GM19023 (cell line): ENCODE measurements at regions not wholly inside any gene's neighbourhood (a gene's known extent, or its start where the extent isn't known, plus 50 kb on each side); places are given as distances from the start of the nearest gene placed in this dataset.
"Not testable (repeated sequence)": the region's sequence is repeated elsewhere in the genome, so short reads cannot be mapped to it uniquely, and the experiment has no call there.

ENCODE experiments used
- ATAC-seq: cut with Tn5 transposase; IDR thresholded peaks from one replicate; pipeline ENCODE4 v1.9.1; 2021; ENCODE audit warnings: mild to moderate bottlenecking, moderate library complexity; ENCODE audit not compliant: unreplicated experiment

GRCh38 chr20:56765172-56766073 lies 136.3 kb downstream of the TFAP2C start:
- ATAC-seq, result no peak

GRCh38 chr20:56766528-56766927 lies 137.4 kb downstream of the TFAP2C start:
- no peak for ATAC-seq

GRCh38 chr20:56769921-56770600 lies 141.0 kb downstream of the TFAP2C start:
- no peak for ATAC-seq

GRCh38 chr20:56773749-56774148 lies 144.6 kb downstream of the TFAP2C start:
- ATAC-seq, result no peak

- ATAC-seq, result no peak
Observed at GRCh38 chr20:56774873-56775272, 145.8 kb downstream of the TFAP2C start.

- ATAC-seq, result no peak
Observed at GRCh38 chr20:56776345-56776744, 147.2 kb downstream of the TFAP2C start.

GRCh38 chr20:56778765-56779195 lies 149.7 kb downstream of the TFAP2C start:
- no peak for ATAC-seq

- no peak for ATAC-seq
Observed at GRCh38 chr20:56779452-56780143, 150.5 kb downstream of the TFAP2C start.

GRCh38 chr20:56780266-56780665 lies 151.2 kb downstream of the TFAP2C start:
- ATAC-seq, result no peak

- ATAC-seq, result no peak
Observed at GRCh38 chr20:56781108-56781739, 152.1 kb downstream of the TFAP2C start.

- ATAC-seq, result not testable (repeated sequence)
Observed at GRCh38 chr20:56781987-56782560, 153.0 kb downstream of the TFAP2C start.

GRCh38 chr20:56782814-56783213 lies 153.7 kb downstream of the TFAP2C start:
- ATAC-seq, result not testable (repeated sequence)

GRCh38 chr20:56783826-56784225 lies 154.7 kb downstream of the TFAP2C start:
- no peak for ATAC-seq

- no peak for ATAC-seq
Observed at GRCh38 chr20:56786503-56786902, 157.4 kb downstream of the TFAP2C start.

GRCh38 chr20:56788041-56788670 lies 159.1 kb downstream of the TFAP2C start:
- ATAC-seq, result no peak

GRCh38 chr20:56788671-56789610 lies 159.8 kb downstream of the TFAP2C start:
- ATAC-seq, result no peak

GRCh38 chr20:56793916-56794315 lies 164.8 kb downstream of the TFAP2C start:
- no peak for ATAC-seq

GRCh38 chr20:56795492-56795891 lies 166.4 kb downstream of the TFAP2C start:
- ATAC-seq, result no peak

GRCh38 chr20:56796345-56796744 lies 167.2 kb downstream of the TFAP2C start:
- ATAC-seq, result no peak
